Mesothelial cell of epicardium (in vitro differentiated cells): ENCODE measurements at regions not wholly inside any gene's neighbourhood (a gene's known extent, or its start where the extent isn't known, plus 50 kb on each side); places are given as distances from the start of the nearest gene placed in this dataset.

ENCODE experiments used
- DNase-seq, 2 experiments: peaks; one replicate each; pipeline ENCODE4 v3.0.0; 2021; ENCODE audit warnings: low spot score in 2 of 2; ENCODE audit not compliant: unreplicated experiment in 2 of 2
- H3K27ac Mint-ChIP-seq: 2 replicates; pipeline ENCODE4 v1.8.0; 2021; ENCODE audit warnings: mixed read lengths
- H3K27me3 Mint-ChIP-seq: 2 replicates; pipeline ENCODE4 v1.8.0; 2021; ENCODE audit warnings: low read depth, mixed read lengths
- H3K36me3 Mint-ChIP-seq: 2 replicates; pipeline ENCODE4 v1.8.0; 2021; ENCODE audit warnings: mixed read lengths
- H3K4me1 Mint-ChIP-seq: 2 replicates; pipeline ENCODE4 v1.8.0; 2021; ENCODE audit warnings: mixed read lengths
- H3K4me3 Mint-ChIP-seq: 2 replicates; pipeline ENCODE4 v1.8.0; 2021; ENCODE audit warnings: mild to moderate bottlenecking, moderate library complexity, mixed read lengths
- H3K9me3 Mint-ChIP-seq: 2 replicates; pipeline ENCODE4 v1.8.0; 2021; ENCODE audit warnings: mixed read lengths
- TF ChIP-seq, protein P1 (sequence below): fragments of 200-600 bp; sonication (generic); IDR thresholded peaks from one replicate; pipeline ENCODE4 v1.5.0; 2021; ENCODE audit warnings: antibody characterized with exemption; ENCODE audit not compliant: unreplicated experiment

DNA sequence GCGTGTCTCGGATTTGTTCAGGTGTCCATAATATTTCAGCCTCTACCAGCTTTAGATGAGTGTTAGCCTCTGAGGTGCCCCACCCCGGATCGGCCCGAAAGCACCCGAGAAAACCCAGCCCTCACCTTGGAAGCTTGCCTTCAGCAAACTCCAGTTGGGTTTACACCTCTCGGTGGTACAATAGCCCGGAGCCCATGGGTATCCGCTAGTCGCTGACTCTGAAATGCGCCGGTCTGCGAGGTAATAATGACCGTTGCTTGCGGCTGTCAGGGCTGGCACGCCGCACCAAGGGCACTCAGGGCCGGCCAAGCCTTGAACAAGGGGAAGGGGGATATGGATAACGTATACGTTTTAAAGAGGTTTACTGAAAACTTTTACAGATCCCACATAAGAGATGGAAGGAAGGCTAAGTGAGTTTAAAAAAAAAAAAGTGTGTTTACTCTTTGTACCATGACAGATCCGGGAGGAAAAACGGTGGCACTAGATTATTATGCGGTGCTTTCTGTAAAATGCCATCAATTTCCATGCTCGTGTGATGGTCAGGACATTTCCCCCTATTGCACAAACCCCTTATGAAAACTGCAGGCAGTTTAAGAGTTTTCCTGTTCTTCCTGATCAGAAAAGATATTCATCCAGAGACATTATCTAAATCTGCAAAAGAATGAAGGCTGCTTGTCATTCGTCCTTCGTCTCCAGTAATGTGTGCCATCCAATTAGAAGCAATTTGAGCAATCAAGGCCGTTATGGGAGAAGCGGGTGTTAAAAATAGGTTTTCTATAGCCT, 124.2 kb downstream of the TMEM161B start:
- peaks cover 25% of the 10 kb centered on the region for H3K27me3 Mint-ChIP-seq
- no peak overlapping the region for H3K27ac Mint-ChIP-seq
- H3K9me3 Mint-ChIP-seq: no peaks in the 10 kb centered on the region
- peaks cover 9% of the 10 kb centered on the region for H3K4me1 Mint-ChIP-seq
- TF ChIP-seq, protein P1, sequence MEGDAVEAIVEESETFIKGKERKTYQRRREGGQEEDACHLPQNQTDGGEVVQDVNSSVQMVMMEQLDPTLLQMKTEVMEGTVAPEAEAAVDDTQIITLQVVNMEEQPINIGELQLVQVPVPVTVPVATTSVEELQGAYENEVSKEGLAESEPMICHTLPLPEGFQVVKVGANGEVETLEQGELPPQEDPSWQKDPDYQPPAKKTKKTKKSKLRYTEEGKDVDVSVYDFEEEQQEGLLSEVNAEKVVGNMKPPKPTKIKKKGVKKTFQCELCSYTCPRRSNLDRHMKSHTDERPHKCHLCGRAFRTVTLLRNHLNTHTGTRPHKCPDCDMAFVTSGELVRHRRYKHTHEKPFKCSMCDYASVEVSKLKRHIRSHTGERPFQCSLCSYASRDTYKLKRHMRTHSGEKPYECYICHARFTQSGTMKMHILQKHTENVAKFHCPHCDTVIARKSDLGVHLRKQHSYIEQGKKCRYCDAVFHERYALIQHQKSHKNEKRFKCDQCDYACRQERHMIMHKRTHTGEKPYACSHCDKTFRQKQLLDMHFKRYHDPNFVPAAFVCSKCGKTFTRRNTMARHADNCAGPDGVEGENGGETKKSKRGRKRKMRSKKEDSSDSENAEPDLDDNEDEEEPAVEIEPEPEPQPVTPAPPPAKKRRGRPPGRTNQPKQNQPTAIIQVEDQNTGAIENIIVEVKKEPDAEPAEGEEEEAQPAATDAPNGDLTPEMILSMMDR: no peak
- H3K36me3 Mint-ChIP-seq: no peaks in the 10 kb centered on the region
- H3K4me3 Mint-ChIP-seq: no peak overlapping the region
- no peak for DNase-seq

DNA sequence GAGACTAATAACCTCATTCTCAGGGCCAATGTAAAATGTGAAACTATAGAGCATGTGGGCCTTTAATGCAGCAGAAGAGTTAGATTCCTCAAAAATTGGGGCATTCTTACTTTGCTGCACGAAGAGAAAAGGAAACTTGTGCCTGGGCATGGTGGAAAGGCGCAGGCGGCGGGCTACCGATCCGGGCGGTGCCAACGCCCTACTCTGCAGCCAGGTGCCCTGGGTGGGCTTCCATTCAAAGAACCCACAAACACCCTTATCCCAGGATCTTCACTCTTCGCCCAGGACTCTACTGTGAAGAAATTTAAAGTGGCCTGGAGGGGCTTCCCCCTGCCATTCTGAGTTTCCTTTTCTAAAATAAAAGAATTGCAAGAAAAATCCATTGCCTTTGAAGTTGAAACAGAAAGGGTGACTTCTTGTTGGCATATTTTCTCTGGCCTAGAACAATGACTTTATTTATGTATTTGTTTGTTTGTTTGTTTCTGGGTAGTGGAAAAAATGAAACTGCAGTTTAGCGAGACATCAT, 124.9 kb downstream of the TMEM161B start:
- no peak for DNase-seq

DNA sequence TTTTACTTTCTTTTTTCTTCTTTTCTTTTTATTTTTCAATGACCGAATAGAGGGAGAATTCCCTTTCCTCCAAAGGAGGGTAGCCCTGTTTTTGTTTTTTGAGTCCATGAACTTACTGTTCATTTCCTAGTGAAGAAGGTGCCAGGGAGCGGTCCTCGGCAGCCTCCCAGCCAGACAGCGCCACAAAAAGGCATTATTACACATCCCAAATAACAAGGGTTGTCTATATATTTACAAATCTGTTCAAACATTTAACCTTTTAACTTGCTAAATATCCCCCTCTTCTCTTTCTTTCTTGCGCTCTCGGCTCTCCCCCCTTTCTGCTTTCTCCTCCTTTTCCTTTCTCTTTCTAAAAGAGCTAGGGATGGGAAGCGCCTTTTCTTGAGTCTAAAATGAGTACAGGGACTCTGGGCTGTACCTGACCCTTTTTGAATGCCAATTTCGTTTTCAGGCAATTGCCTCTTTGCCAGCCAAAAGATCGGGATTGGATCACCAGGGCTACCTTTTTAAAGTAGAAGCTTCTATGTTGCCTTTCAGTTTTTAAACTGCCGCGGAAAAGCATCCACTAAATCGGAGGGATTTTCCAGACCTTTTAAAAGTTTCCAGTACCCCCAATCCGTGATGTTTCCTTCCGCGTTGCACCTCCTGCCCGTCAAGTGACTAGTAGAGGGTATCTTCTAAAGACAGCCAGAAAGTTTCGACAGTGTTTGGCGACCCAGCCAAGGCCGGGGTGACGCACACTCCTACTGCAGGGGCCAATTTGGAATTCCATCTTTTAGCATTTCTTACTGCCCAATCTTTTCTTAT, 125.6 kb downstream of the TMEM161B start:
- no peak overlapping the region for H3K27ac Mint-ChIP-seq
- no peak overlapping the region for H3K4me3 Mint-ChIP-seq
- TF ChIP-seq, protein P1: no peak
- H3K36me3 Mint-ChIP-seq: no peaks in the 10 kb centered on the region
- no peaks in the 10 kb centered on the region for H3K9me3 Mint-ChIP-seq
- peaks cover 9% of the 10 kb centered on the region for H3K4me1 Mint-ChIP-seq
- no peak for DNase-seq
- peaks cover 24% of the 10 kb centered on the region for H3K27me3 Mint-ChIP-seq

More for the DNA sequence above, 124.9 kb downstream of the TMEM161B start:
- Mint-ChIP-seq H3K4me3 (no peak overlapping the region), H3K4me1 (peaks cover 9% of the 10 kb centered on the region), H3K9me3 (no peaks in the 10 kb centered on the region), H3K36me3 (no peaks in the 10 kb centered on the region), H3K27me3 (peaks cover 25% of the 10 kb centered on the region), H3K27ac (no peak overlapping the region)
- TF ChIP-seq, protein P1: no peak

DNA sequence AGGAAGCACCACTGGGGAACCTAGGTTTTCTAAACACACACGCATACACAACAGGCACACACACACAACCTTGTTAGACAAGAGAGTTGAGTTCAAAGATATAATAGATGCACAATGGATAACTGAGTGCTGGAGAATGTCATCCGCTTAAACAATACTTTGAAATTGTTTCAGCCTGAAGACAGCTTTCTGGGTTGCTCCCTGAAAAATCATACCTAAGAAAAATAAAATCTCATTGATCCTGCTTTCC, 126.1 kb downstream of the TMEM161B start:
- Mint-ChIP-seq H3K36me3 (no peaks in the 10 kb centered on the region), H3K27ac (no peak overlapping the region), H3K4me3 (no peak overlapping the region), H3K9me3 (no peaks in the 10 kb centered on the region), H3K4me1 (peaks cover 9% of the 10 kb centered on the region), H3K27me3 (peaks cover 23% of the 10 kb centered on the region)
- DNase-seq: no peak
- TF ChIP-seq, protein P1: no peak

DNA sequence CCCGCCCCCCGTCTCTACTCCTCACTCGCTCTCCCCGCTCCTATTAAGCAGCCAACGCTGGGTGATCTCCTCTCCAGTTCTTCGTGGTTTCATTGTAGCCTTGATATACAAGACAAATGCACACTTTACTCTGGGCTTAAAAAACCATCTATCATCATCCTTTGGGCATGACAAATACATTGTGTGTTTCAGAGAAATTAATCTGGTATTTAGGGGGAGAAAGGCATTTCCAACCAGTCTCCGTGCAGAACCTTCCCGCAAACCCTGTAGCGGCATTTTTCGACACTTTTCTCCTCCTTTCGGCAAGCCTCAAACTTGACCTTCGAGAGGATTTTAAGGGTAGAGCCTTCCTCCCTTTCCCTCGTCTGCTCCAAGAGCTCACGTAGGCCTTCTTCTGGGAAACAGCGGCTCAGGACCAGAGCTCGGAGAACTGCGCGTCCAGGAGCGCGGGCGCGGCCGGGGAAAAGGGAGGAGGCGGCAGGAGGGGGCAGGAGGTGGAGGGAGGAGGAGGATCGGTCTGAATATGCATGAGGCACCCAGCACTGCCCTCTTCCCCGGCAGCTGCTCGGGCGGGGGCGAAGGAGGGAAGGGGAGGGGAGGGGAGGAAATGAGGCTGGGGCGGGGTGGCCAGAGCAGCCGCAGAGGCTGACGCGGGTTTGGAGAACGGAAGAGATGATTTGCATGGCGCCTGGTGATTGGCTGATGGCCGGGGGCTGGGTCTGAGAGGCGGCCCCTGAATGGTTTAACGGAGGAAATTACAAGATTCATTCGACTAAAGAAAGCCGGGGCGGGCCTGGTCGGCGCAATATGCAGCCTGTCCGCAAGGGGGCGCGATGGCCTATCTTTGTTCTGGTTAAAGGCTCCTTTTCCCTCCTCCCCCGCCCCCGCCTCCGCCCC, 127.5 kb downstream of the TMEM161B start:
- H3K4me3 Mint-ChIP-seq: no peak overlapping the region

More for the DNA sequence above, 127.5 kb downstream of the TMEM161B start:
- H3K27me3 Mint-ChIP-seq: peaks cover 31% of the 10 kb centered on the region
- H3K4me1 Mint-ChIP-seq: peaks cover 9% of the 10 kb centered on the region
- DNase-seq: peak; percentile 90 to 99
- no peaks in the 10 kb centered on the region for H3K9me3 Mint-ChIP-seq
- no peak overlapping the region for H3K27ac Mint-ChIP-seq
- TF ChIP-seq, protein P1: peak; percentile 91
- H3K36me3 Mint-ChIP-seq: no peaks in the 10 kb centered on the region
